ENCODE measurements at regions not wholly inside any gene's neighbourhood (a gene's known extent, or its start where the extent isn't known, plus 50 kb on each side); places are given as distances from the start of the nearest gene placed in this dataset.
"Not testable (repeated sequence)": the region's sequence is repeated elsewhere in the genome, so short reads cannot be mapped to it uniquely, and the experiment has no call there.

GRCh38 chr16:51839727-51840462 is 688.8 kb upstream of the SALL1 start:
- DNase-seq = no peak

- no peak for DNase-seq
These were observed 683.7 kb upstream of the SALL1 start for GRCh38 chr16:51834794-51835193.

- DNase-seq = no peak
These were observed 683.1 kb upstream of the SALL1 start for GRCh38 chr16:51834133-51834532.

- no peak for DNase-seq
These were observed 680.7 kb upstream of the SALL1 start for GRCh38 chr16:51831595-51832367.

GRCh38 chr16:51831034-51831433 is 680.0 kb upstream of the SALL1 start:
- not testable (repeated sequence) for DNase-seq

- no peak for DNase-seq
These were observed 674.7 kb upstream of the SALL1 start for GRCh38 chr16:51825779-51826178.

- no peak for DNase-seq
These were observed 671.4 kb upstream of the SALL1 start for GRCh38 chr16:51822471-51822870.

- no peak for DNase-seq
These were observed 670.5 kb upstream of the SALL1 start for GRCh38 chr16:51821527-51821926.

- DNase-seq = no peak
These were observed 669.1 kb upstream of the SALL1 start for GRCh38 chr16:51820176-51820575.

- peak; percentile 0 to 6 for DNase-seq
These were observed 667.4 kb upstream of the SALL1 start for GRCh38 chr16:51818342-51818944.

GRCh38 chr16:51816929-51817328 is 665.9 kb upstream of the SALL1 start:
- no peak for DNase-seq

- DNase-seq = no peak
These were observed 664.5 kb upstream of the SALL1 start for GRCh38 chr16:51815523-51815922.

GRCh38 chr16:51814617-51815016 is 663.5 kb upstream of the SALL1 start:
- no peak for DNase-seq

GRCh38 chr16:51813609-51814008 is 662.5 kb upstream of the SALL1 start:
- no peak for DNase-seq

GRCh38 chr16:51812945-51813344 is 661.9 kb upstream of the SALL1 start:
- DNase-seq = no peak

- no peak for DNase-seq
These were observed 656.5 kb upstream of the SALL1 start for GRCh38 chr16:51807551-51807950.

GRCh38 chr16:51801635-51802034 is 650.6 kb upstream of the SALL1 start:
- no peak for DNase-seq

- no peak for DNase-seq
These were observed 646.7 kb upstream of the SALL1 start for GRCh38 chr16:51797669-51798259.

GRCh38 chr16:51779240-51779639 is 628.2 kb upstream of the SALL1 start:
- DNase-seq = no peak

- DNase-seq = no peak
These were observed 622.2 kb upstream of the SALL1 start for GRCh38 chr16:51773071-51773890.

GRCh38 chr16:51766739-51767138 is 615.7 kb upstream of the SALL1 start:
- DNase-seq = no peak

- no peak for DNase-seq
These were observed 612.1 kb upstream of the SALL1 start for GRCh38 chr16:51763072-51763661.
